H1 (cell line): ENCODE measurements at regions not wholly inside any gene's neighbourhood (a gene's known extent, or its start where the extent isn't known, plus 50 kb on each side); places are given as distances from the start of the nearest gene placed in this dataset.

Source experiments
- CBX8 ChIP-seq: fragments of 300-800, 300-1000 bp; sonication (generic); IDR thresholded peaks from 2 replicates; pipeline ENCODE4 v1.7.1; 2016; ENCODE audit warnings: low read depth, low read length, borderline replicate concordance
- CEBPB ChIP-seq: IDR thresholded peaks from 2 replicates; pipeline ENCODE4 v1.6.1; 2012; ENCODE audit warnings: low read depth, low read length
- FOSL1 ChIP-seq: IDR thresholded peaks from 2 replicates; pipeline ENCODE4 v1.6.1; 2011; ENCODE audit warnings: mild to moderate bottlenecking, low read depth, low read length, moderate library complexity; ENCODE audit not compliant: insufficient read depth
- KDM1A ChIP-seq: fragments of 200-600, 300-600 bp; sonication (generic); IDR thresholded peaks from 2 replicates; pipeline ENCODE4 v1.7.1; 2016; ENCODE audit warnings: mild to moderate bottlenecking, low read length, borderline replicate concordance
- POLR2AphosphoS5 ChIP-seq: IDR thresholded peaks from 2 replicates; pipeline ENCODE4 v1.6.1; 2011; ENCODE audit warnings: low read depth, low read length
- RAD21 ChIP-seq, 2 experiments: IDR thresholded peaks in 1 of 2; conservative IDR thresholded peaks in 1 of 2; 2 replicates each; pipeline ENCODE4 v1.6.1; 2011; ENCODE audit warnings: low read depth in 2 of 2, low read length in 2 of 2, improper control_type of control experiment in 1 of 2, inconsistent platforms in 1 of 2, mild to moderate bottlenecking in 1 of 2, moderate library complexity in 1 of 2
- TF ChIP-seq, protein P1 (sequence below): fragments of 300-600 bp; sonication (generic); IDR thresholded peaks from 2 replicates; pipeline ENCODE4 v1.7.1; 2012; ENCODE audit warnings: low read length, moderate library complexity, mild to moderate bottlenecking, inconsistent platforms; ENCODE audit not compliant: insufficient replicate concordance

DNA sequence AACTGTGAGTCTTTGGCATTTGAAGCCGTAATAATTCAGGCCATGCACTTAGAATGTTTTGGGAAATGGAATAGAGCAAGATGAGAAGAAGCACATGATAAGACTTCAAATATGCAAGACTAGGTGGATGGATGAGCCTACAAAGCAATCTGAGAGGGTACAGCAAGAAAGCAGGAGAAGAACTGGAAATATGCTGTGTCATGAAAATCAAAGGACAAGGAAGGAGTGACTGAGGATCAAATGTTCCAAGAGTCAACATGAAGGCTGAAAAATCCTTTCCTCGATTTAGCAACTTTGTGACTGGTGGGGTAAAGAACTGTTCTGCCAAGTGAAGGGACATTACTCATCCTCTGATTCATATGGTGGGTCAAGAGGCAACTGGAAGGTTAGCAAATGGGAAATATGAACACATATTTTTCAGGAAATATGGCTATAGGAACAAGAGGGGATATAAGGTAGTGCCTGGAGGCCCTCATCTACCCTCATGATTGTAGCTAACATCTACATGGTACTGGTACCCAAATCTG lies 803.7 kb upstream of the ARRDC4 start (continued):
- TF ChIP-seq KDM1A (no peak), FOSL1 (no peak), RAD21 (IDR thresholded peaks at IDR 0.05 in 1 of 2, conservative IDR thresholded peaks at IDR 0.05 in 1 of 2; ENCODE audit: low read depth in 2 of 2, low read length in 2 of 2) (no peak), CBX8 (no peak), POLR2AphosphoS5 (no peak), CEBPB (no peak)
- TF ChIP-seq, protein P1, sequence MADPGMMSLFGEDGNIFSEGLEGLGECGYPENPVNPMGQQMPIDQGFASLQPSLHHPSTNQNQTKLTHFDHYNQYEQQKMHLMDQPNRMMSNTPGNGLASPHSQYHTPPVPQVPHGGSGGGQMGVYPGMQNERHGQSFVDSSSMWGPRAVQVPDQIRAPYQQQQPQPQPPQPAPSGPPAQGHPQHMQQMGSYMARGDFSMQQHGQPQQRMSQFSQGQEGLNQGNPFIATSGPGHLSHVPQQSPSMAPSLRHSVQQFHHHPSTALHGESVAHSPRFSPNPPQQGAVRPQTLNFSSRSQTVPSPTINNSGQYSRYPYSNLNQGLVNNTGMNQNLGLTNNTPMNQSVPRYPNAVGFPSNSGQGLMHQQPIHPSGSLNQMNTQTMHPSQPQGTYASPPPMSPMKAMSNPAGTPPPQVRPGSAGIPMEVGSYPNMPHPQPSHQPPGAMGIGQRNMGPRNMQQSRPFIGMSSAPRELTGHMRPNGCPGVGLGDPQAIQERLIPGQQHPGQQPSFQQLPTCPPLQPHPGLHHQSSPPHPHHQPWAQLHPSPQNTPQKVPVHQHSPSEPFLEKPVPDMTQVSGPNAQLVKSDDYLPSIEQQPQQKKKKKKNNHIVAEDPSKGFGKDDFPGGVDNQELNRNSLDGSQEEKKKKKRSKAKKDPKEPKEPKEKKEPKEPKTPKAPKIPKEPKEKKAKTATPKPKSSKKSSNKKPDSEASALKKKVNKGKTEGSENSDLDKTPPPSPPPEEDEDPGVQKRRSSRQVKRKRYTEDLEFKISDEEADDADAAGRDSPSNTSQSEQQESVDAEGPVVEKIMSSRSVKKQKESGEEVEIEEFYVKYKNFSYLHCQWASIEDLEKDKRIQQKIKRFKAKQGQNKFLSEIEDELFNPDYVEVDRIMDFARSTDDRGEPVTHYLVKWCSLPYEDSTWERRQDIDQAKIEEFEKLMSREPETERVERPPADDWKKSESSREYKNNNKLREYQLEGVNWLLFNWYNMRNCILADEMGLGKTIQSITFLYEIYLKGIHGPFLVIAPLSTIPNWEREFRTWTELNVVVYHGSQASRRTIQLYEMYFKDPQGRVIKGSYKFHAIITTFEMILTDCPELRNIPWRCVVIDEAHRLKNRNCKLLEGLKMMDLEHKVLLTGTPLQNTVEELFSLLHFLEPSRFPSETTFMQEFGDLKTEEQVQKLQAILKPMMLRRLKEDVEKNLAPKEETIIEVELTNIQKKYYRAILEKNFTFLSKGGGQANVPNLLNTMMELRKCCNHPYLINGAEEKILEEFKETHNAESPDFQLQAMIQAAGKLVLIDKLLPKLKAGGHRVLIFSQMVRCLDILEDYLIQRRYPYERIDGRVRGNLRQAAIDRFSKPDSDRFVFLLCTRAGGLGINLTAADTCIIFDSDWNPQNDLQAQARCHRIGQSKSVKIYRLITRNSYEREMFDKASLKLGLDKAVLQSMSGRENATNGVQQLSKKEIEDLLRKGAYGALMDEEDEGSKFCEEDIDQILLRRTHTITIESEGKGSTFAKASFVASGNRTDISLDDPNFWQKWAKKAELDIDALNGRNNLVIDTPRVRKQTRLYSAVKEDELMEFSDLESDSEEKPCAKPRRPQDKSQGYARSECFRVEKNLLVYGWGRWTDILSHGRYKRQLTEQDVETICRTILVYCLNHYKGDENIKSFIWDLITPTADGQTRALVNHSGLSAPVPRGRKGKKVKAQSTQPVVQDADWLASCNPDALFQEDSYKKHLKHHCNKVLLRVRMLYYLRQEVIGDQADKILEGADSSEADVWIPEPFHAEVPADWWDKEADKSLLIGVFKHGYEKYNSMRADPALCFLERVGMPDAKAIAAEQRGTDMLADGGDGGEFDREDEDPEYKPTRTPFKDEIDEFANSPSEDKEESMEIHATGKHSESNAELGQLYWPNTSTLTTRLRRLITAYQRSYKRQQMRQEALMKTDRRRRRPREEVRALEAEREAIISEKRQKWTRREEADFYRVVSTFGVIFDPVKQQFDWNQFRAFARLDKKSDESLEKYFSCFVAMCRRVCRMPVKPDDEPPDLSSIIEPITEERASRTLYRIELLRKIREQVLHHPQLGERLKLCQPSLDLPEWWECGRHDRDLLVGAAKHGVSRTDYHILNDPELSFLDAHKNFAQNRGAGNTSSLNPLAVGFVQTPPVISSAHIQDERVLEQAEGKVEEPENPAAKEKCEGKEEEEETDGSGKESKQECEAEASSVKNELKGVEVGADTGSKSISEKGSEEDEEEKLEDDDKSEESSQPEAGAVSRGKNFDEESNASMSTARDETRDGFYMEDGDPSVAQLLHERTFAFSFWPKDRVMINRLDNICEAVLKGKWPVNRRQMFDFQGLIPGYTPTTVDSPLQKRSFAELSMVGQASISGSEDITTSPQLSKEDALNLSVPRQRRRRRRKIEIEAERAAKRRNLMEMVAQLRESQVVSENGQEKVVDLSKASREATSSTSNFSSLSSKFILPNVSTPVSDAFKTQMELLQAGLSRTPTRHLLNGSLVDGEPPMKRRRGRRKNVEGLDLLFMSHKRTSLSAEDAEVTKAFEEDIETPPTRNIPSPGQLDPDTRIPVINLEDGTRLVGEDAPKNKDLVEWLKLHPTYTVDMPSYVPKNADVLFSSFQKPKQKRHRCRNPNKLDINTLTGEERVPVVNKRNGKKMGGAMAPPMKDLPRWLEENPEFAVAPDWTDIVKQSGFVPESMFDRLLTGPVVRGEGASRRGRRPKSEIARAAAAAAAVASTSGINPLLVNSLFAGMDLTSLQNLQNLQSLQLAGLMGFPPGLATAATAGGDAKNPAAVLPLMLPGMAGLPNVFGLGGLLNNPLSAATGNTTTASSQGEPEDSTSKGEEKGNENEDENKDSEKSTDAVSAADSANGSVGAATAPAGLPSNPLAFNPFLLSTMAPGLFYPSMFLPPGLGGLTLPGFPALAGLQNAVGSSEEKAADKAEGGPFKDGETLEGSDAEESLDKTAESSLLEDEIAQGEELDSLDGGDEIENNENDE = no peak
